Upper lobe of left lung (tissue), 6 donors: ENCODE measurements at regions not wholly inside any gene's neighbourhood (a gene's known extent, or its start where the extent isn't known, plus 50 kb on each side); places are given as distances from the start of the nearest gene placed in this dataset.
A peak's percentile ranks its signal among the peaks of the same experiment; 100 is the strongest.

Source experiments
- ATAC-seq, 2 donors: fragments of 200-7000 bp; cut with Tn5 transposase; one replicate each; pipeline ENCODE4 v1.9.1; 2022; ENCODE audit warnings: mild to moderate bottlenecking in 2 of 2, moderate library complexity in 2 of 2; ENCODE audit not compliant: low FRiP score in 2 of 2
- DNase-seq, 2 donors: peaks; one replicate each; pipeline ENCODE4 v3.0.0-alpha.2; 2019 to 2020
- H3K27ac ChIP-seq, 4 donors: fragments of 200-600 bp; sonication (generic); one replicate each; pipeline ENCODE4 v1.5.1; 2016 to 2019
- H3K27me3 ChIP-seq, 4 donors: fragments of 200-600 bp; sonication (generic); one replicate each; pipeline ENCODE4 v1.5.1; 2017 to 2019
- H3K36me3 ChIP-seq, 4 donors: fragments of 200-600 bp; sonication (generic); one replicate each; pipeline ENCODE4 v1.5.1; 2016 to 2019
- H3K4me1 ChIP-seq, 4 donors: fragments of 200-600 bp; sonication (generic); one replicate each; pipeline ENCODE4 v1.5.1; 2018 to 2019
- H3K4me3 ChIP-seq, 4 donors: fragments of 200-600 bp; sonication (generic); one replicate each; pipeline ENCODE4 v1.5.1; 2017 to 2019; ENCODE audit warnings: mild to moderate bottlenecking in 2 of 4, moderate library complexity in 1 of 4
- H3K9me3 ChIP-seq, 4 donors: fragments of 200-600 bp; sonication (generic); one replicate each; pipeline ENCODE4 v1.5.1; 2018 to 2019
- CTCF ChIP-seq, 6 experiments: fragments of 450-650 bp in 4 of 6; fragments of 200-600 bp in 2 of 6; sonication (generic) in 2 of 6; IDR thresholded peaks; one replicate each; pipeline ENCODE4 v1.5.1; 2016 to 2019; ENCODE audit warnings: antibody characterized with exemption in 6 of 6
- EP300 ChIP-seq, 4 donors: sonication (generic); formaldehyde crosslinking; IDR thresholded peaks; one replicate each; pipeline ENCODE4 v1.5.1; 2017; ENCODE audit warnings: antibody characterized with exemption in 4 of 4, control low read depth in 2 of 4
- POLR2A ChIP-seq, 4 donors: fragments of 450-650 bp; IDR thresholded peaks; one replicate each; pipeline ENCODE4 v1.5.1; 2016 to 2017; ENCODE audit warnings: antibody characterized with exemption in 4 of 4, mild to moderate bottlenecking in 2 of 4
- POLR2AphosphoS5 ChIP-seq, 2 donors: sonication (generic); formaldehyde crosslinking; IDR thresholded peaks; one replicate each; pipeline ENCODE4 v1.5.1; 2017; ENCODE audit warnings: antibody characterized with exemption in 2 of 2
- WGBS, 2 donors: methylation state at CpG; one replicate each; pipeline ENCODE4 v1.1.5; 2017 to 2018; 5-methylcytosine and 5-hydroxymethylcytosine counted together
- donor health status: DM: no; HTN: no; CAD: no; lungs with moderate emphysema.
- donor health status: DM: no; HTN: yes; CAD: no; lungs with severe emphysema.

- 24 to 72% methylated on average over 2 of the region's 2 CpGs for WGBS, 2 donors
- ATAC-seq = no peak
- no peaks in the 10 kb centered on the region for H3K36me3 ChIP-seq
These were observed 444.3 kb upstream of the ATP11B start for GRCh38 chr3:182349051-182349450.

GRCh38 chr3:182349951-182350517 is 443.3 kb upstream of the ATP11B start:
- H3K4me3 ChIP-seq = no peak overlapping the region
- no peaks in the 10 kb centered on the region for H3K27me3 ChIP-seq
- TF ChIP-seq POLR2A (IDR thresholded peaks at IDR 0.05) (no peak), CTCF (IDR thresholded peaks at IDR 0.05) (no peak), POLR2AphosphoS5 (IDR thresholded peaks at IDR 0.05) (no peak), EP300 (IDR thresholded peaks at IDR 0.05) (no peak)
- H3K36me3 ChIP-seq = no peaks in the 10 kb centered on the region
- DNase-seq (no peak), ATAC-seq (no peak)
- no peaks in the 10 kb centered on the region for H3K9me3 ChIP-seq
- no peak overlapping the region for H3K27ac ChIP-seq
- no peaks in the 10 kb centered on the region for H3K4me1 ChIP-seq
- 73 to 96% methylated on average over 1 of the region's 1 CpG for WGBS, 2 donors

More at GRCh38 chr3:182349051-182349450, 444.3 kb upstream of the ATP11B start:
- no peaks in the 10 kb centered on the region for H3K4me1 ChIP-seq
- no peak overlapping the region for H3K4me3 ChIP-seq
- H3K27me3 ChIP-seq = no peaks in the 10 kb centered on the region
- no peaks in the 10 kb centered on the region for H3K9me3 ChIP-seq
- DNase-seq = no peak
- no peak overlapping the region for H3K27ac ChIP-seq
- TF ChIP-seq POLR2AphosphoS5 (IDR thresholded peaks at IDR 0.05) (no peak), POLR2A (IDR thresholded peaks at IDR 0.05) (no peak), CTCF (IDR thresholded peaks at IDR 0.05) (no peak), EP300 (IDR thresholded peaks at IDR 0.05) (no peak)

- H3K4me1 ChIP-seq = no peaks in the 10 kb centered on the region
- no peak for ATAC-seq
- no peak overlapping the region for H3K4me3 ChIP-seq
- H3K27ac ChIP-seq = no peak overlapping the region
- WGBS, 2 donors = 67% methylated on average over 1 of the region's 1 CpG
- no peaks in the 10 kb centered on the region for H3K9me3 ChIP-seq
- DNase-seq = no peak
- no peaks in the 10 kb centered on the region for H3K36me3 ChIP-seq
- no peaks in the 10 kb centered on the region for H3K27me3 ChIP-seq
- TF ChIP-seq CTCF (IDR thresholded peaks at IDR 0.05) = no peak
These were observed 435.4 kb upstream of the ATP11B start for GRCh38 chr3:182357928-182358327.

GRCh38 chr3:182364323-182364722 is 429.0 kb upstream of the ATP11B start:
- Histone ChIP-seq H3K27ac (no peak overlapping the region), H3K36me3 (no peaks in the 10 kb centered on the region), H3K4me1 (no peaks in the 10 kb centered on the region), H3K27me3 (no peaks in the 10 kb centered on the region), H3K4me3 (no peak overlapping the region), H3K9me3 (no peaks in the 10 kb centered on the region)
- ATAC-seq (no peak), DNase-seq (peak in 1 of 2 donors; percentile 31)
- TF ChIP-seq EP300 (IDR thresholded peaks at IDR 0.05) (no peak), POLR2AphosphoS5 (IDR thresholded peaks at IDR 0.05) (no peak), CTCF (IDR thresholded peaks at IDR 0.05) (no peak), POLR2A (IDR thresholded peaks at IDR 0.05) (no peak)
- WGBS, 2 donors = 71 to 73% methylated on average over 6 of the region's 6 CpGs
